GM12874 (cell line): ENCODE measurements at regions not wholly inside any gene's neighbourhood (a gene's known extent, or its start where the extent isn't known, plus 50 kb on each side); places are given as distances from the start of the nearest gene placed in this dataset.

Experiments
- TF ChIP-seq, protein P1 (sequence below): IDR thresholded peaks from 2 replicates; pipeline ENCODE4 v1.5.1; 2011; ENCODE audit warnings: low read depth, mild to moderate bottlenecking, control low read depth, low read length, moderate library complexity; ENCODE audit not compliant: insufficient read depth

DNA sequence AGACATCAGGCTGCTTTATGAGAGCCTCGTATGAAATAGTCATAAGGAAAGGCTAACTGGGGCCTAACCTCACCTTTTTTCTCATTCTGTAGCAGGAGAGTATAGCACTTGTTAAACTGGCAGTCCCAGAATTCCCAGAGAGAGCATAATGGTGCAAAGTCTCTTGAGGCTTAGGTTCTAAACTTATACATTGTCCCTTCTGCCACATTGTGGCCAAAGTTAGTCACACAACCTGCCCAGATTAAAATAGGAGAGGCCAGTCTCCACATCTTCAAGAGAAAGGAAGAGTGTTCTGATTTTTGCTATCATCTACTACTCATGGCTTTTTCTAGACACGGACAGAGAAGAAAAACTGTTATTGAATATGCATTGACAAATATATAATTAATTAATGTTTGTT lies 1588.9 kb upstream of the PCDH7 start:
- TF ChIP-seq, protein P1, sequence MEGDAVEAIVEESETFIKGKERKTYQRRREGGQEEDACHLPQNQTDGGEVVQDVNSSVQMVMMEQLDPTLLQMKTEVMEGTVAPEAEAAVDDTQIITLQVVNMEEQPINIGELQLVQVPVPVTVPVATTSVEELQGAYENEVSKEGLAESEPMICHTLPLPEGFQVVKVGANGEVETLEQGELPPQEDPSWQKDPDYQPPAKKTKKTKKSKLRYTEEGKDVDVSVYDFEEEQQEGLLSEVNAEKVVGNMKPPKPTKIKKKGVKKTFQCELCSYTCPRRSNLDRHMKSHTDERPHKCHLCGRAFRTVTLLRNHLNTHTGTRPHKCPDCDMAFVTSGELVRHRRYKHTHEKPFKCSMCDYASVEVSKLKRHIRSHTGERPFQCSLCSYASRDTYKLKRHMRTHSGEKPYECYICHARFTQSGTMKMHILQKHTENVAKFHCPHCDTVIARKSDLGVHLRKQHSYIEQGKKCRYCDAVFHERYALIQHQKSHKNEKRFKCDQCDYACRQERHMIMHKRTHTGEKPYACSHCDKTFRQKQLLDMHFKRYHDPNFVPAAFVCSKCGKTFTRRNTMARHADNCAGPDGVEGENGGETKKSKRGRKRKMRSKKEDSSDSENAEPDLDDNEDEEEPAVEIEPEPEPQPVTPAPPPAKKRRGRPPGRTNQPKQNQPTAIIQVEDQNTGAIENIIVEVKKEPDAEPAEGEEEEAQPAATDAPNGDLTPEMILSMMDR: no peak

DNA sequence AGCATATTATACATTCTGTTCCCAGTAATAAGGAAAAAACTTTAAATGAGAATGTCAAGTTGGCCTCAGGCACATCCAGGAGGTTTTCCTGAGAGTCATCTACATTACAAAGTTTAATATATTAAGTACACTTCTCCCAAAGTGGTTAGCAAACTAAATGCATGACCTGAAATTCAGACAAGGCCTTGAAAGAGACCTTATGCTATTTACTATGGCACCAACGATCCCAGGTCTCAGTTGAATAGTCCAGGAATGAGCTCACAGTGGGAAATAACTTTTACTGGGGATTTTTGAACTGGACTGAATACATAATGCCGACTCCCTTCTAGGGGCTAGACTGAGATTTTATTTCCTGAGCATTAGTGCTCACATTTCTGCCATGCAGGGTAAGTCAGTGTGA lies 1577.5 kb upstream of the PCDH7 start:
- TF ChIP-seq, protein P1: no peak

DNA sequence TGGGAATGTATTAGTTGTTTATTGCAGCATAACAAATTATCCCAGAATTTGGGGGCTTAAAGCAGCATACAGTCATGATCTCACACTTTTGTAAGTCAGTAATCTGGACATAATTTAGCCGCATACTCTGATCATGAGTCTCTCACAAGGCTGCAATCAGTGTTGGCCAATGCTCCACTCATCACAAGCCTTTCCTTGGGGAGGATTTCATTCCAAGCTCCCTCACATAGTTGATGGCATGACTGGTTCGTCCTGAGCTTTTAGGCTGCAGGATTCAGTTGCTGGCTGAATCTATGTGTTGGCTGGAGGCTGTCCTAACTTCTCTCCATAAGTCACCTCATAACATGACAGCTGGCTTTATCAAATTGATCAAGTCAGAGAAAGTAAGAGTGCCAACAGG lies 1568.6 kb upstream of the PCDH7 start:
- TF ChIP-seq, protein P1: no peak

DNA sequence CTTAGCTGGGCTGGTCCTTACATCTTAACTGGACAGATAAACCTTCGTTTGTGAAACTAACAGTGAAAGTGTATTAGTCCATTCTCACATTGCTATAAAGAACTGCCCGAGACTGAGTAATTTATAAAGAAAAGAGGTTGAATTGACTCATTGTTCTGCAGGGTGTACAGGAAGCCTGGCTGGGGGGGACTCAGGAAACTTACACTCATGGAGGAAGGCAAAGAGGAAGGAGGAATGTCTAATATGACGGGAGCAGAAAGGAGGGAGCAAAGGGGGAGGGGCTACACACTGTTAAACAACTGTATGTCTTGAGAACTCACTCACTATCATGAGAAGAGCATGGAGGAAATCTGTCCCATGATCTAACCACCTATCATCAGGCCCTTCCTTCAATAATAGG lies 1566.5 kb upstream of the PCDH7 start:
- TF ChIP-seq, protein P1: no peak

DNA sequence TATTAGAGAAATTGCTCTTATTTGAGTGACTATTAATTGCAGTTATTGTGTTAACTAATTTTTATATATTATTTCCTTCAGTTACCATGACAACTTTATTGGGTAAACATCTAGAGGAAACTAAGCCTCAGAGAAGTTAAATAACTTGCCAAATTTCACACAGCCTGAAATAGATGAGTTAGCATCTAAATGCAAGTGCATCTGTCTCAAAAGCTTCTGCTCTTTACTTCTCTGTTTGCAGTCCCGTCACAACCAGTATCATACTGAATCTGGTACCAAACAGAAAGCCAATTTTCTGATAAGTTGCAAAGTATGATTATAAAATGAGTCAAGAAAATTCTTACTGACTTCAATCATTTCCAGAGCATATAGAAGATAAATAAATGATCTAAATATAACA lies 1544.9 kb upstream of the PCDH7 start:
- TF ChIP-seq, protein P1: no peak

DNA sequence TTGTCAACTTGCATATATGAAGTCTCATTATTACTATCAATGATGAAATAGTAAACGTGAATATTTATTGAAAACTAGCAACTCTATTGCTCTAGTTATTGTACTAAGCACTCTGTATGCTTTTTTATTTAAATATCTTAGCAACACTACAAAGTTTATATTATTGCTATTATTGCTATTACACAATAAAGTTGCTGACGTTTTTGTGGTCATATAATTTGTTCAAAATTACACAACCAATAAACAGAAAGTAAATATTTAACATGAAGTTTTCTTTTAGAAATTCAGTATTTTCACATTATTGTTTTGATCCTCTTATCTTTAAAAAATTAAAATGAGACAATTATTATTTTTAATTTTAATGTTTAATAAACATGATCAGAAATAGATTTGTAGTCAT lies 1521.1 kb upstream of the PCDH7 start:
- TF ChIP-seq, protein P1: no peak

DNA sequence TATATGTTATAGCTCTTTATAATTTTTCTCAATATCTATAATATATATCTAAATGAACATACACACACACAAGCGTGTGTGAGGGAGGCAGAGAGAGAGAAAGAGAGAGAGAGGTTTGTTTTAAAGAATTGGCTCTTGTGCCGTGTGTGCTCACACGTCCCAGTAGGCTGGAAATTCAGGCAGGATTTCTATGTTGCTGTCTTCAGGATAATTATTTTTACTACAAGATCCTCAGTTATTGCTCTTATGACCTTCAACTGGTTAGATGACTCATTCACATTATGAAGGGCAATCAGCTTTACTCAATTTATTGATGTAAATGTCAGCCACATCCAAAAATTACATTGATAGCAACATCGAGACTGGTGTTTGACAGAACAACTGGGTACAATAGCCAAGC lies 1520.7 kb upstream of the PCDH7 start:
- TF ChIP-seq, protein P1: no peak

DNA sequence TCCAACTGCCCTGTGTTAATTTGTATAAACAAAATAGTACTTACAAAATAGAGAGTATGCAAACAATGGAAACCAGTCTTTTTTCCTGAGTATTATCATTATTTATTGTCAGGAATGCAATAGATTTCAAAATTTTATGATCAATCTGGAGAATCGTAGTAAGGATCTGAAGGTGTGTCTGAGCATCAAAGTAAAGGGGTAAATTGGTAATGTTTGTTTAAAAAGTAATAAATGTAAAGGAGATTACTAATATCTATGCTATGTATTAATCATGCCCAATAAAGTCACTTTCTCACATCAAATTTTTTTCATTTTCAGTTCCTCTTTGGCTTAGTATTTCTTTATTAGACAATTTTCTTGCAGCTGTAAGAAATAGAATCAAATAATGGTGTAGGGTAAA lies 1507.1 kb upstream of the PCDH7 start:
- TF ChIP-seq, protein P1: no peak
